K562 (cell line): ENCODE measurements at regions not wholly inside any gene's neighbourhood (a gene's known extent, or its start where the extent isn't known, plus 50 kb on each side); places are given as distances from the start of the nearest gene placed in this dataset.

Experiments
- CREB1 ChIP-seq, 2 experiments: sonication (generic) in 1 of 2; formaldehyde crosslinking in 1 of 2; IDR thresholded peaks; 2 replicates each; pipeline versions ENCODE4 v1.6.1 to v1.8.0; 2012 to 2022; ENCODE audit warnings: inconsistent platforms in 1 of 2, mild to moderate bottlenecking in 1 of 2, missing genetic modification reagents in 1 of 2, moderate library complexity in 1 of 2
- EP400 ChIP-seq: fragments of 450-650 bp; IDR thresholded peaks from 2 replicates; pipeline ENCODE4 v1.6.1; 2017; ENCODE audit warnings: antibody characterized with exemption, mild to moderate bottlenecking, moderate library complexity
- ETV1 ChIP-seq: fragments of 450-650 bp; conservative IDR thresholded peaks from 2 replicates; pipeline ENCODE4 v1.6.1; 2016; ENCODE audit warnings: missing genetic modification characterization, control low read depth, low read depth, missing compliant biosample characterization
- HMGN3 ChIP-seq: IDR thresholded peaks from 2 replicates; pipeline ENCODE4 v1.6.1; 2011; ENCODE audit warnings: borderline replicate concordance, low read depth, mild to moderate bottlenecking, mixed read lengths, low read length; ENCODE audit not compliant: insufficient read length; ENCODE audit errors: extremely low read depth
- MGA ChIP-seq: fragments of 450-650 bp; IDR thresholded peaks from 2 replicates; pipeline ENCODE4 v1.6.1; 2016; ENCODE audit warnings: mild to moderate bottlenecking, moderate library complexity
- SOX6 ChIP-seq: fragments of 450-650 bp; IDR thresholded peaks from 2 replicates; pipeline ENCODE4 v1.6.1; 2014; ENCODE audit warnings: mild to moderate bottlenecking
- TRIM25 ChIP-seq: fragments of 450-650 bp; IDR thresholded peaks from 2 replicates; pipeline ENCODE4 v1.7.0; 2016; ENCODE audit warnings: borderline replicate concordance

GRCh38 chr18:22342625-22343024, 75.1 kb downstream of the CTAGE1 start (continued):
- no peak for TF ChIP-seq EP400
- TF ChIP-seq ETV1: no peak
- peak; percentile 50; the same call in 1 of the 2 replicates for TF ChIP-seq SOX6
- no peak for TF ChIP-seq HMGN3
- TF ChIP-seq TRIM25: no peak
- no peak for TF ChIP-seq CREB1 (IDR thresholded peaks at IDR 0.05)
- no peak for TF ChIP-seq CREB1 (CRISPR knock-in tag; IDR thresholded peaks at IDR 0.05)
- no peak for TF ChIP-seq MGA
